Epithelial cell of proximal tubule (primary cell): ENCODE measurements at regions not wholly inside any gene's neighbourhood (a gene's known extent, or its start where the extent isn't known, plus 50 kb on each side); places are given as distances from the start of the nearest gene placed in this dataset.

Source experiments
- DNase-seq: peaks from one replicate; pipeline ENCODE4 v3.0.0-alpha.2; 2011; ENCODE audit warnings: low read depth
- H3K4me3 ChIP-seq: 2 replicates; pipeline ENCODE4 v1.5.1; 2011; ENCODE audit warnings: low read depth, mild to moderate bottlenecking, low read length
- CTCF ChIP-seq: conservative IDR thresholded peaks from 2 replicates; pipeline ENCODE4 v1.5.1; 2012; ENCODE audit warnings: low read depth, mild to moderate bottlenecking, low read length

- no peak overlapping the region for H3K4me3 ChIP-seq
- no peak for TF ChIP-seq CTCF
- DNase-seq = no peak
Observed at GRCh38 chr2:167771628-167772027, 475.8 kb downstream of the STK39 start.

- H3K4me3 ChIP-seq = no peak overlapping the region
- no peak for TF ChIP-seq CTCF
- no peak for DNase-seq
Observed at GRCh38 chr2:167769020-167769419, 478.4 kb downstream of the STK39 start.

GRCh38 chr2:167767830-167768229, 479.6 kb downstream of the STK39 start:
- H3K4me3 ChIP-seq = no peak overlapping the region
- no peak for DNase-seq
- TF ChIP-seq CTCF = no peak

- no peak overlapping the region for H3K4me3 ChIP-seq
- DNase-seq = no peak
Observed at GRCh38 chr2:167764772-167765341, 482.5 kb downstream of the STK39 start.

GRCh38 chr2:167761465-167762136, 485.8 kb downstream of the STK39 start:
- no peak for DNase-seq
- no peak overlapping the region for H3K4me3 ChIP-seq
- no peak for TF ChIP-seq CTCF

More at GRCh38 chr2:167764772-167765341, 482.5 kb downstream of the STK39 start:
- TF ChIP-seq CTCF = no peak

- H3K4me3 ChIP-seq = no peak overlapping the region
- no peak for DNase-seq
- no peak for TF ChIP-seq CTCF
Observed at GRCh38 chr2:167759531-167759930, 487.9 kb downstream of the STK39 start.

- no peak overlapping the region for H3K4me3 ChIP-seq
- DNase-seq = no peak
- no peak for TF ChIP-seq CTCF
Observed at GRCh38 chr2:167758292-167758691, 489.1 kb downstream of the STK39 start.
